C1 segment of cervical spinal cord (tissue), 14 donors: ENCODE measurements at regions not wholly inside any gene's neighbourhood (a gene's known extent, or its start where the extent isn't known, plus 50 kb on each side); places are given as distances from the start of the nearest gene placed in this dataset.

Experiments used
- DNase-seq, 14 donors: peaks; one replicate each; lab custom pipeline; 2025; lab: John Stamatoyannopoulos, UW

DNA sequence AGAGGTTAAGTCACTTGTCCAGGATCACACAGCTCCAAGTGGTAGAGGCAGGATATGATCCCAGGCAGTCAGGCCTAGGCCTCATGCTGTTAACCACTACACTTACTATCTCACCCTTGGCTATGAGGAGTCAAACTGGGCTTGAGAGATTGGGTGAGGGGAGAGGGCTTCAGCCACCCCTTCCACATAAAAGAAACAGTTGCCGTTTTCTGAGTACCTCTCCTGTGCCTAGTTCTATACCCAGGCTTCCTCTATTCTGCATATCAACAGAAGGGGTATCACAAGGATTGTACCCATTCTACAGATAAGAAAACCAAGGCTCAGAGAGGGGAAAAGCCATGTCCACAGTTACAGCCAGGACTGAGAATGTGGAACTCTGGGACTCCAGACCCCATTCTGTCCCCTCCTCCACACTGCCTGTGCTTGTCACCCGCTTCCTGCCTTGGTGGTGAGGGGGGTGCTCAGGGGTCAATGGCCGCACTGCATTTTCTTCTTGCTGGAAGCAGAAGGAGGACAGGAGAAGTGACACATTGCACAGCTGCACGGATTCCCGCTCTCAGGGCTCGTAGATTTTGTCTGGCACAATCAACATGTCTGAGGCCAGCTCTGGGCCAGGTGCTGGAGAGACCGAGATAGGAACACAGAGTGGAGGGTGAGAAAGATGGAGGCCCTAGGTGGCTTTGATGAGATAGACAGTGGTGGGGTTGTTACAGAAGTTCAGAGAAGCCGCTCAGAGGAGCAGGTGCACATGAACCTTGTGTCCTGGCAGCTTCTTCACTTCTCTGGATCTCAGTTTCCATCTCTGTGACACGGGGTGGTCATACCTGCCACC is 108.4 kb upstream of the PTPN1 start:
- DNase-seq = no peak

GRCh38 chr20:50403565-50404418 is 106.4 kb upstream of the PTPN1 start:
- peak in 4 of 14 donors; percentile 14 to 41 (median 38) for DNase-seq

GRCh38 chr20:50404419-50405234 is 105.6 kb upstream of the PTPN1 start:
- no peak for DNase-seq

GRCh38 chr20:50405235-50405914 is 104.8 kb upstream of the PTPN1 start:
- no peak for DNase-seq

- DNase-seq = no peak
Observed at GRCh38 chr20:50405915-50406609, 104.1 kb upstream of the PTPN1 start.

GRCh38 chr20:50406610-50407136 is 103.5 kb upstream of the PTPN1 start:
- DNase-seq = no peak

GRCh38 chr20:50408526-50409364 is 101.4 kb upstream of the PTPN1 start:
- DNase-seq = no peak

GRCh38 chr20:50409495-50409894 is 100.7 kb upstream of the PTPN1 start:
- DNase-seq = no peak

DNA sequence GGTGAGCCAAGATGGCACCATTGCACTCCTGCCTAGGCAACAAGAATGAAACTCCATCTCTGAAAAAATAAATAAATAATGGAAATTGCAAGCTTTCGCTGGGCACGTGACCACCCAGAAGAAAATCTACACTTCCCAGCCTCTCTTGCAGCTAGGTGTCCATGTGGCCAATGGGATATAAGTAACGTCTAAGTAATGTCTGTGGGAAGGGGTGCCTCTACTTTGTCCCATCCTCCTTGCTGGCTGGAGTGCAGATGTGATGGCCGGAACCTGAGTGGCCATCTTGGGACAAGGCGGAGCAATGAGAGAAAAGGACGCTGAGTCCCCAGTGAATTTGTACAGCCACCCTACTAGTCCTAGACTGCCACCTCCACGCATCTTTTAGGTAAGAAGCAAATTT is 99.8 kb upstream of the PTPN1 start:
- DNase-seq = no peak

- DNase-seq = no peak
Observed at GRCh38 chr20:50412069-50412468, 98.1 kb upstream of the PTPN1 start.

DNA sequence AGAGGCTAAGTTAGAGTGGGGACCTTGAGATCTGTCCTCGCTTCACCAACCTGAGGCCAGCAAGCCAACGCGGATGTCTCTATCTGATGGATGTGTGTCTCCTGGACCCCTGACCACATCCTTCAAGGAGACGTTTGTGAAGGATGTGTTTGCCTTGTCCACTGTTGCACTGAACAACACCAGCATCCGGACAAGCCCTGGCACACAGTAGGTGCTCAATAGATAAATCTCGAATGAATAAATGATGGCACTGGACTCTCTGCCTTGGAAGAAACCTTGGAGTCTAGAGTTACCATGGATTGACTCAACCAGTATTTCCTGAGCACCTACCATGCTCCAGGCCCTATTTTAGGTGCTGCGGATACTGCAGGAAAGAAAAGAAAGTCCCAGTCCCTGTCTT is 97.7 kb upstream of the PTPN1 start:
- no peak for DNase-seq

DNA sequence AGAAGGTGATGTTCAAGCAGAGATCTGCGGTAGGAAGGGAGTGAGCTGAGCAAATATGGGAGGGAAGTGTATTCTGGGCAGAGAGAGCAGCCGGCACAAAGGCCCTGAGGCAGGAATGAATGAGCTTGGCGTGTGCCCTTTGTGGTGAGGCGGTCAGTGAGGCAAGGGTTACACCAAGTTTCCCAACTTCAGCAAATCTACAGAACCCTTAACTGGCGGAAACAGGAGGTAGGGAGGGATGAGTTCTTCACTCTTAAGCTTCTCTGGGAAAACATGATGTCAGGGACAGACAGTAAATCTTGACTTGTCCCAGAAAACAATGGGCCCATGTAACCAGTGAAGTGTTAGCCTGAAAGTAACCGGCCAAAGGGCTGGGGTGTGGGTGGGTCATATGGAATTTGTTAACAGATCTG is 97.1 kb upstream of the PTPN1 start:
- no peak for DNase-seq

DNA sequence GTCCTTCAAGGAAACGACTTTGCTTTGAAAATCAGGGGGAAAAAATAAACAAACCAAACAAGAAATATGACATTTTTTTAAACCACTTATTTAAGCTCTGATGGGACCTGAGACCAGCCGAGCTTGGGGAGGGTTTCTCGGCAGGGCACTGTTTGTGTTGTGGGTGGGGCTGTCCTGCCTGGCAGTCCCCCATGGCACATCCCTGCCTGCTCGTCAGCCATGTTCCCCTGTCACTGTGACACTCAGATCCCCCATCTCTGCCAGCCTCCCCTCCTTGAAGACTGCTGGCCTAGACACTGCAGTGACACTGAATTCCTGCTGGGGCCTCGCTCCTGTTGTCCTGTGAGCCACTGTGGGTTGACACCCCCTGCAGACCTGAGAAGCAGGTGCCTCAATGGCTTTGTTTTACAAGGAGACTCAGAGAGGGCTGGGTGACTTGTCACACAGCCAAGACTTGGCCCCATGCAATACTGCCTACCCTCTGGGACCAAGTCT is 95.1 kb upstream of the PTPN1 start:
- peak in 1 of 14 donors; percentile 68 for DNase-seq

GRCh38 chr20:50415516-50416268 is 94.5 kb upstream of the PTPN1 start:
- peak; percentile 53 to 99 (median 92) for DNase-seq

DNA sequence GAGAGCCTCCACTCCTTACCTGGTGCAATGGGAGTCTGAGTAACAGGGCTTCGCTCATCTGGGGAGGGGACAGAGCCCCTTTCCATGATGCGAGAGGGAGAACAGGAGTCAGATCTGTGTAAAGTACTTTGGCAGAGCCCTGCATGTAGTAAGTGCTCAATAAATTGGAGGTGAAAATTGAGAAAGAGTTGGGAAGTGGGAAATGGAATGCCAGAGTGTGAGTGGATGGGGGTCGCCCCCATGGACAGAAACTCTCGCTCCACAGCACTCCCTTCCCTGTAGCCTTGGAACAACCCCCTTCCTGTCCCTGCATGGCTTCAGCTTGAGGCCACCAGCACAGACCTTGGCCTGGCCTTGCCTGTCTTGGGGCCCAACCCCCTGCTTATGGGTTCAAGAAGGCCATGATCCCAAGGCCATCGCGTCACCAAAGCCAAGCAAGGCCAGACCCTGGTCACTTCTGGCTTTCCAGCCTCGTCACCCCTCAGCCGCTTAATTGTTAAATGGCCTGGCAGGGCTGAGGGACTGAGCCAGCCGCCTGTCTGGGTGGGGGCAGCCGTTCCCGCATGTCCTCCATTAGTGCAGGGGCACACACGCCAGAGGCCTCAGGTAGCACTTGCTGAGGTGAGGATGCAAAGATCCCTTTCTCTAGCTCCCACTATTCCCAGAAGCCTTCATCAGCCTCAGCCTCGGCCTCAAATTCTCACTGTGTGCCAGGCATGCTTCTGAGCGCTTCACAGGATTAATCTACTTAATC is 93.7 kb upstream of the PTPN1 start:
- DNase-seq = peak in 1 of 14 donors; percentile 40

DNA sequence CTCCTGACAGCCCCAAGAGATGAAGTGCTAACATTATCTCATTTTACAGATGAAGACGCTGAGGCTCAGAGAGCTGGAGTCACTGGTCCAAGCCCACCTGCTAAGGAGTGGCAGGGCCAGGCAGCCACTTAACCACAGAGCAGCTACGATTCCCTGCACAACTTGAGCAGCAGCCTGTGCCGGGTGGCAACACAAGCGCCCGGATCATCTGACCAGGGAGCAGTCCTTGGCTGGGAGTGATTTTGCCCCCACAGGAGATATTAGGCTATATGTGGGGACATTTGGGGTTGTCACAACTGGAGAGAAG is 93.2 kb upstream of the PTPN1 start:
- no peak for DNase-seq

DNA sequence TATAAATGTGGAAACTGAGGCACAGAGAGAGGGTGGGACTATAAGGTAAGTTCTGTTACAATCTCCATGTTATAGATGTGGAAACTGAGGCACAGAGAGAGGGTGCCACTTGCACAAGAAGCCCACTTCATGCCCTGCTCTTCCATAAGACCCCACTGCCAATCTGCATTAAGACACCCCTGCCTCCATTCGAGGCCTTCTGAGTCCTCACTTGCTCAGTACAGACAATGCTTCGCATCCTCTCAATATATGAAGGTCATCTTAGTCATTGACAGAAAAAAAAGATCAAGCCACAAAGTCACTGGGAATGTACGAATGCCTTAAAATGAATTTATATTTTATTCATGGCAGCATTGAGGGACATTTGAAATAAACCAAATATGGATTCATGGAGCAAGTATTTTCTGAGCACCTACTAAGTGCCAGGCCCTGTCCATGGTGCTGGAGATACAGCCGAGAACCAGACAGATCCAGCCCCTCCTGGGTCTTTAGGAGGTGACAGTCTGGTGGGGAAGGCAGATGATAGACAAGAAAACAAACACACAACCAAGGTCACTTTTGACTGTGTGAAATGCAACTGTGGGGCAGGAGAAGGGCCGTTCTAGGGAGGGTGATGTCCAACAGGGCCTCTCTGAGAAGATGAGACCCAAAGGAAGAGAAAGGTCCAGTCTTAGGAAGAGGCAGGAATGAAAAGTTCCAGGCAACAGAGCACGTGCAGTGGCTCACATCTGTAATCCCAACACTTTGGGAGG is 92.5 kb upstream of the PTPN1 start:
- no peak for DNase-seq
